SH-SY5Y (cell line): ENCODE measurements at regions not wholly inside any gene's neighbourhood (a gene's known extent, or its start where the extent isn't known, plus 50 kb on each side); places are given as distances from the start of the nearest gene placed in this dataset.

Experiments used
- GATA2 ChIP-seq: IDR thresholded peaks from 2 replicates; pipeline ENCODE4 v1.6.1; 2011; ENCODE audit warnings: mild to moderate bottlenecking, low read depth, low read length
- GATA3 ChIP-seq: IDR thresholded peaks from 2 replicates; pipeline ENCODE4 v1.6.1; 2011; ENCODE audit warnings: low read depth, mild to moderate bottlenecking, low read length, moderate library complexity

DNA sequence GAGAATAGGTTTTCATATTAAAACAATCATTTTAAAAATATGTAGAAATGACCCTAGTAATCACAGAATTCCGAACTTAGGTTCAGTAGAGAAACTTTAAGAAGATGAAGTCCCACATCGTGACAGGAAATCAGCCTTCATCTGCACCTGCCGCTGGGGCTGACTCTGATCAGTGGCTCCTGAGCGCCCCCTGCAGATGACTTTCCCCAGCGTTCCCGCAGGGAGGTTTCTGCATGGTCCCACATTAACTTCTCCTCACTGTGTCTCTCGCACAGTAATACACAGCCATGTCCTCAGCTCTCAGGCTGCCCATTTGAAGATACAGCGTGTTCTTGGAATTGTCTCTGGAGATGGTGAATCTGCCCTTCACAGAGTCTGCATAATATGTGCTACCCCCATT lies 1131.1 kb downstream of the TMEM121 start:
- TF ChIP-seq GATA2 (no peak), GATA3 (no peak)
